HG03439 (cell line): ENCODE measurements at regions not wholly inside any gene's neighbourhood (a gene's known extent, or its start where the extent isn't known, plus 50 kb on each side); places are given as distances from the start of the nearest gene placed in this dataset.
"Not testable (repeated sequence)": the region's sequence is repeated elsewhere in the genome, so short reads cannot be mapped to it uniquely, and the experiment has no call there.

Experiments used
- ATAC-seq: cut with Tn5 transposase; IDR thresholded peaks from one replicate; pipeline ENCODE4 v1.9.1; 2021; ENCODE audit warnings: mild to moderate bottlenecking, moderate library complexity; ENCODE audit not compliant: unreplicated experiment

GRCh38 chr16:60302676-60303075, 1568.6 kb upstream of the GOT2 start:
- ATAC-seq, result no peak

GRCh38 chr16:60302261-60302660, 1568.1 kb upstream of the GOT2 start:
- ATAC-seq, result no peak

GRCh38 chr16:60299241-60299776, 1565.2 kb upstream of the GOT2 start:
- ATAC-seq, result no peak

GRCh38 chr16:60295451-60295850, 1561.3 kb upstream of the GOT2 start:
- no peak for ATAC-seq

GRCh38 chr16:60285794-60286193, 1551.7 kb upstream of the GOT2 start:
- ATAC-seq, result no peak

- no peak for ATAC-seq
Measured at GRCh38 chr16:60279061-60279665, 1545.0 kb upstream of the GOT2 start.

GRCh38 chr16:60274431-60275019, 1540.4 kb upstream of the GOT2 start:
- no peak for ATAC-seq

- ATAC-seq, result no peak
Measured at GRCh38 chr16:60271781-60272180, 1537.7 kb upstream of the GOT2 start.

- no peak for ATAC-seq
Measured at GRCh38 chr16:60271025-60271771, 1537.1 kb upstream of the GOT2 start.

- no peak for ATAC-seq
Measured at GRCh38 chr16:60261425-60261824, 1527.3 kb upstream of the GOT2 start.

GRCh38 chr16:60259956-60260355, 1525.8 kb upstream of the GOT2 start:
- no peak for ATAC-seq

GRCh38 chr16:60246086-60246485, 1512.0 kb upstream of the GOT2 start:
- no peak for ATAC-seq

GRCh38 chr16:60241671-60242070, 1507.6 kb upstream of the GOT2 start:
- no peak for ATAC-seq

GRCh38 chr16:60230666-60231065, 1496.5 kb upstream of the GOT2 start:
- ATAC-seq, result no peak

- ATAC-seq, result no peak
Measured at GRCh38 chr16:60225541-60225940, 1491.4 kb upstream of the GOT2 start.

- ATAC-seq, result no peak
Measured at GRCh38 chr16:60217787-60218186, 1483.7 kb upstream of the GOT2 start.

- ATAC-seq, result no peak
Measured at GRCh38 chr16:60214311-60214710, 1480.2 kb upstream of the GOT2 start.

- no peak for ATAC-seq
Measured at GRCh38 chr16:60206516-60206915, 1472.4 kb upstream of the GOT2 start.

- no peak for ATAC-seq
Measured at GRCh38 chr16:60204181-60204580, 1470.1 kb upstream of the GOT2 start.

- ATAC-seq, result no peak
Measured at GRCh38 chr16:60203525-60204124, 1469.5 kb upstream of the GOT2 start.

- not testable (repeated sequence) for ATAC-seq
Measured at GRCh38 chr16:60200729-60201128, 1466.6 kb upstream of the GOT2 start.

GRCh38 chr16:60200161-60200560, 1466.0 kb upstream of the GOT2 start:
- ATAC-seq, result no peak
